ENCODE measurements at regions not wholly inside any gene's neighbourhood (a gene's known extent, or its start where the extent isn't known, plus 50 kb on each side); places are given as distances from the start of the nearest gene placed in this dataset.
"Not testable (repeated sequence)": the region's sequence is repeated elsewhere in the genome, so short reads cannot be mapped to it uniquely, and the experiment has no call there.

- DNase-seq = no peak
Measured at GRCh38 chr4:152189451-152190179, 346.3 kb downstream of the FBXW7 start.

- DNase-seq = no peak
Measured at GRCh38 chr4:152188801-152189200, 347.1 kb downstream of the FBXW7 start.

GRCh38 chr4:152187693-152188092 lies 348.2 kb downstream of the FBXW7 start:
- no peak for DNase-seq

GRCh38 chr4:152185786-152186550 lies 349.9 kb downstream of the FBXW7 start:
- DNase-seq = peak; percentile 12

- no peak for DNase-seq
Measured at GRCh38 chr4:152181150-152181549, 354.7 kb downstream of the FBXW7 start.

GRCh38 chr4:152180369-152180768 lies 355.5 kb downstream of the FBXW7 start:
- DNase-seq = no peak

- DNase-seq = not testable (repeated sequence)
Measured at GRCh38 chr4:152177538-152177937, 358.4 kb downstream of the FBXW7 start.

- no peak for DNase-seq
Measured at GRCh38 chr4:152176627-152177214, 359.2 kb downstream of the FBXW7 start.

- DNase-seq = no peak
Measured at GRCh38 chr4:152175586-152175985, 360.3 kb downstream of the FBXW7 start.

GRCh38 chr4:152172146-152172545 lies 363.7 kb downstream of the FBXW7 start:
- no peak for DNase-seq

GRCh38 chr4:152171556-152171955 lies 364.3 kb downstream of the FBXW7 start:
- no peak for DNase-seq

GRCh38 chr4:152169683-152170082 lies 366.2 kb downstream of the FBXW7 start:
- no peak for DNase-seq

- no peak for DNase-seq
Measured at GRCh38 chr4:152168987-152169616, 366.8 kb downstream of the FBXW7 start.

GRCh38 chr4:152166567-152166966 lies 369.3 kb downstream of the FBXW7 start:
- no peak for DNase-seq

GRCh38 chr4:152165846-152166245 lies 370.0 kb downstream of the FBXW7 start:
- DNase-seq = no peak

GRCh38 chr4:152165146-152165545 lies 370.7 kb downstream of the FBXW7 start:
- DNase-seq = no peak

GRCh38 chr4:152164561-152164960 lies 371.3 kb downstream of the FBXW7 start:
- DNase-seq = no peak

- DNase-seq = no peak
Measured at GRCh38 chr4:152162331-152162697, 373.6 kb downstream of the FBXW7 start.

GRCh38 chr4:152161676-152162330 lies 374.1 kb downstream of the FBXW7 start:
- peak; percentile 13 for DNase-seq

- DNase-seq = no peak
Measured at GRCh38 chr4:152160225-152160800, 375.6 kb downstream of the FBXW7 start.

GRCh38 chr4:152159773-152160172 lies 376.1 kb downstream of the FBXW7 start:
- no peak for DNase-seq

GRCh38 chr4:152158225-152158624 lies 377.7 kb downstream of the FBXW7 start:
- DNase-seq = no peak

GRCh38 chr4:152157629-152158028 lies 378.3 kb downstream of the FBXW7 start:
- no peak for DNase-seq

Measured in HCEC 1CT (cell line).